Stimulated activated CD8-positive, alpha-beta memory T cell treated with anti-CD3 and anti-CD28 coated beads, Interleukin-4, amount 100 ng/mL, for 48 hours (primary cell): ENCODE measurements at regions not wholly inside any gene's neighbourhood (a gene's known extent, or its start where the extent isn't known, plus 50 kb on each side); places are given as distances from the start of the nearest gene placed in this dataset.
"Not testable (repeated sequence)": the region's sequence is repeated elsewhere in the genome, so short reads cannot be mapped to it uniquely, and the experiment has no call there.

Experiments used
- DNase-seq: peaks from one replicate; pipeline ENCODE4 v3.0.0-alpha.2; 2020

- no peak for DNase-seq
Observed at GRCh38 chr12:13431041-13431440, 234.5 kb downstream of the EMP1 start.

- DNase-seq: no peak
Observed at GRCh38 chr12:13428538-13429265, 232.2 kb downstream of the EMP1 start.

GRCh38 chr12:13425766-13426165 lies 229.2 kb downstream of the EMP1 start:
- DNase-seq: no peak

GRCh38 chr12:13422291-13422690 lies 225.8 kb downstream of the EMP1 start:
- DNase-seq: no peak

GRCh38 chr12:13417516-13417915 lies 221.0 kb downstream of the EMP1 start:
- DNase-seq: no peak

GRCh38 chr12:13411287-13411686 lies 214.8 kb downstream of the EMP1 start:
- no peak for DNase-seq

- no peak for DNase-seq
Observed at GRCh38 chr12:13405961-13406703, 209.6 kb downstream of the EMP1 start.

- DNase-seq: no peak
Observed at GRCh38 chr12:13404631-13405473, 208.3 kb downstream of the EMP1 start.

GRCh38 chr12:13404111-13404628 lies 207.6 kb downstream of the EMP1 start:
- no peak for DNase-seq

GRCh38 chr12:13391375-13391774 lies 194.8 kb downstream of the EMP1 start:
- not testable (repeated sequence) for DNase-seq

GRCh38 chr12:13390918-13391317 lies 194.4 kb downstream of the EMP1 start:
- no peak for DNase-seq

- DNase-seq: no peak
Observed at GRCh38 chr12:13390381-13390861, 193.9 kb downstream of the EMP1 start.

- DNase-seq: no peak
Observed at GRCh38 chr12:13387101-13387500, 190.6 kb downstream of the EMP1 start.

- no peak for DNase-seq
Observed at GRCh38 chr12:13386323-13387039, 190.0 kb downstream of the EMP1 start.

- no peak for DNase-seq
Observed at GRCh38 chr12:13383379-13383778, 186.9 kb downstream of the EMP1 start.

- no peak for DNase-seq
Observed at GRCh38 chr12:13380297-13380696, 183.8 kb downstream of the EMP1 start.

- no peak for DNase-seq
Observed at GRCh38 chr12:13379531-13380188, 183.1 kb downstream of the EMP1 start.

GRCh38 chr12:13377698-13378097 lies 181.2 kb downstream of the EMP1 start:
- DNase-seq: no peak

- DNase-seq: no peak
Observed at GRCh38 chr12:13376610-13377373, 180.3 kb downstream of the EMP1 start.

GRCh38 chr12:13375583-13376345 lies 179.2 kb downstream of the EMP1 start:
- no peak for DNase-seq
